Inflammatory macrophage treated with lipopolysaccharide for 4 hours (primary cell): ENCODE measurements at regions not wholly inside any gene's neighbourhood (a gene's known extent, or its start where the extent isn't known, plus 50 kb on each side); places are given as distances from the start of the nearest gene placed in this dataset.

ENCODE experiments used
- DNase-seq: peaks from one replicate; pipeline ENCODE4 v3.0.0-alpha.2; 2020

DNA sequence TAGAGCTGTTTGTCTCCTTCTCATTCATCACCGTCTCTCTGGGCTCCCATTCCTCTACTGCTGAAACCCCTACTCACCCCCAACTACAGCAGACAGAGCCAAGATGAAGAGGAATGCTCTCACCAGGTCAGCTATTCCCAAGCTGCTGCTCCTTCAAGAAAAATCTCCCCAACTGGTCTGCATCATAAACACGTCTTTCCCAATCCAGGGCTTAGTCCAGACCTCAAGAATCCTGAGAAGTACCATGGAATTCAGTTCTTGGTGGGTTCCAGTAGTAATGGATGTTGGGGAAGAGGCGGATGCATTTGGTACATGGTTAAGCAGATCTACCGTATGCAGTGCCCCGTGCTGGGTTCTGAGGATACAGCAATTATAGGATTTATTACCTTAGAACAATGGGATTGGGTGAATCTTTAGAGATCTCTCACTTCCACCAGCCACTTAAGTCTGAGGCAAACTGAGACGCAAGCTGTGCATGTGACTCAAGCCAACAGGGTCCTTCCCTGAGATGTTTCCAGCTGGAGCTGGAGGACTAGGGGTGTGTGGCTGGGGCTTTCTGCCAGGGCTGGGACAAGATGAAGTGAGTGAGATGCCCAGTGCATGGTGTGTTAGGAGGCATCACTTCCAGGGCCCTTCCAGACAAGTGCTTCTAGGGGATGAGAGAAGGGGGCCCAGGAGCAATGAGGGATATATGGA is 232.7 kb upstream of the CDH5 start:
- DNase-seq: no peak

- DNase-seq: no peak
Observed at GRCh38 chr16:66131895-66132294, 234.6 kb upstream of the CDH5 start.

DNA sequence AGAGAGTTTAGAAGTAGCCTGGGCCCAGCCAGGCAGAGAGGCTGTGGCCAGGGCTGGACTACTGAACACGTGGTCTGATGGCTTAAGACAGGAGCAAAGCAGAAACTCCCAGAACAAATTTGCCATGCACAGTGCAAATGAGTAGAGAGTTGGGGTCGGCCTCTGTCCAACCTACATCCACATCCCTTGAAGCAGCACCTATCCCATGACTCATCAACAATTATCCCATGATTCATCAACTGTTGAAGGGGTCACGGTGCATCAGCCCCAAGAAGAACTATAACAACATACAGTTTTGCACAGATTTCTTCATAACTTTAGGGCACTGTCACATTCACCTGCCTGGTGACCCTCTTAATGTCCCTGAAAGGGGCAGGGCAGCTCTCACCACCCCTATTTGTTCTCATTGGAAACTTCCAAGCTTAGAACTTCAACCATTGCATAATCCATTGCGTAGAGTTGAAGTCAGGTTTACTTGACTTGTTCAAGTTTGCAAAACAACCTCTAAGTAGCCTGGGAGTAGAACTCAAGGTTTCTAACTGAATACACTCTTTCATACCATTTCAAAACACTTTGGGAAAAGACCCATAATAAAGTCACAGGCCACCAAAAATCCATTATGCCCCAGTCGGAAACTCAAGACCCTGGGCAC is 235.2 kb upstream of the CDH5 start:
- no peak for DNase-seq

DNA sequence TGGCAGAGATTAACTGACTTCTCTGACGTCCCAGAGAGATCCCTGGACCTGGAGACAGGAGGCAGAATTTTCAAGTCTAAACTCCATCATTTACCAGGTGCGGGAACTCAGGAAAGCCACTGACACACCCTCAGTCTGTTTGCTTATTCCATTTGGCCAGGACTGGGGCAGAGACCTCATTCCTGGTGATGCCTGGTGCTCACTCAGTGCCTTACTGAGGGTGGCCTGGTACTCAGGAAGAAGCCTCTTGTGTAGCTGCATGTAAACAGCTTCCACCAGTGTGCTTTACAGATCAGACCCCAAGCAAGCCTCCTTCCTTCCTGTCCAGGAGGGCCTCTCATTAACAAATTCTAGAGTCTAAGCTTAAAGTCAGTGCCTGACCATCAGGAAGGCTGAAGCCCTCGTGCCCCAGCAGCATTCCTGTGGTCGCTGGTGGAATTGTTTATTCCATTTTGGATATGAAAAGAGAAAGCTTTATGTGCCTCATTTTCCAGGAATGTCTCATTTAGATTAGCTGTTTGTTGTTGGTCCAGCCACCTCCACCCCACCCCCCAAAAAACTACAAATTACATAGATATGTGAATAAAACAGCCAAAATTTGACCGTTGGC is 236.1 kb upstream of the CDH5 start:
- no peak for DNase-seq

DNA sequence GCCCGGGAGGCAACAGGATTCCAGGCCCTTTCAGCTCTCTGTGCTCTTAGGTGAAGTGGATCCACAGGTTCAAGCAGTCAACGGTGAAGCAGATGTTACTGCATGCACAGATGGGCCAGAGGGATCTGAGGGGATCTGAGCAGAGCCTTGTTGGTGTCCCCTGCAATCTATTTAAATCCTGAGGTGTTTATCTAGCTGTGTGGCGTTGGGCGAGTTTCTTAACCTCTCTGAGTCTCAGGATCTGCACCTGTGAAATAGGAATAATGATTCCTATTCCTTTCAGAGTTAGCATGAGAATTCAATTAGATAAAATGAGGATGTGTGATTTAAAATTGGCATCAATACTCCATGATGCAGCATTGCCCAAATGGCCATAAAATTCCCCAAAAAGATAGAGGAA is 237.3 kb upstream of the CDH5 start:
- DNase-seq: no peak

DNA sequence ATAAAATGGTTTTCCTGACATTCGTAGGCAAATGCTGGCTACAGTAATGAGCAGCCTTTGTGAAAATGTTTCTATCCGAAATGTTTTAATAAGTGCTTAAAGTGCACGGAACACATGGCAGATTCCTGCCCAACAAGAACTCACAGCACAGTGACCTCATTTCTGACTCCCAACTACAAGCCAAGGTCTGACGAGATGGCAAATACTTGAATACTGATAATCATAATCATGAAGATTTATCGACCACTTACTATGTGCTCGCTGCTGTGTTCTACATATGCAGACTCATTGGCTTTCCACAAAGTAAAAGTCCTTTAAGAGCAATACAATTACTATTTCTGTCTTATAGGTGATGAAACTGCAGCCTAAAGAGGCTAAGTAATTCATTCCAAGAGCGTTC is 238.1 kb upstream of the CDH5 start:
- no peak for DNase-seq

DNA sequence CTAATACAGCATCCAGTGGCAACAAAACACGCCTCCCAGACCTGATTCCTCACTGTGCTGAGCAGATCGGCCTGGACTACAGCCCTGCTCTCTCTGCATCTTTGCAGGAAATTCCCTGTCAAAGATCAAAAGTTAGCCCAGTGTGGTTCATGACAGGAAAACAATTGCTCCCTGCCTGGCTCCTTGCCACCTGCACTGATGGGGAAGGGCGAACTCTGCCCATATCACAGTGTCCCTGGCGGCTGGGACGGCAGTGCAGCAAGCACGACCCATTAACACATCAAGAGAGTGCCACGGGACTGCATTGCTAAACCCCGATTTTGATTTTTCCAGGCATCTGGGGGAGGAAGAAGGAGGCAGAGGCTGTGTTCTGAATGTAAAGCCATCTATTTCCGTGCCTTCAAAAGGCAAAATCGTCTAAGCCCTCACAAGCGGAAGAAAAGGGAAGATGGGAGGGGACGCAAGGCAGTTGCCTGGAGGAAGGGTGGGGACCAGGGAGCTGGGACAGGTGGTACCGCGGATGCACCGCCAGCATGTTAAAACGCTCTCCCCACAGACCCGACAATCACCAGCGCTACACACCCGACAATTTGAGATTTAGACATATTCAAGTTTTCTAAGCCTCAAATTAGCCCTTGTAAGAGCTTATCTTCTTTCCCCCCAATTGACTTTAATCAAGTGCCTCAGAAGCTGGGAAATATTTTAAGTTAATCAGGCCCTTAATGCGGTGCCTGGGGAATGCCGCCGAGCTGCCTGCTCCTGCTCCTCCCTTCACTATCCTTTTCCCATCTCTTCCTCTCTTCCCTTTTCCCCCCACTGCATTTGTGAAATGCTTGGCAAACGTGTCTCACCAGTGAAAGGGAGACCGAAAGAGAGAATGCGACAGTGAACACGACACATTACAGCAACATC is 238.8 kb upstream of the CDH5 start:
- DNase-seq: no peak

GRCh38 chr16:66121466-66121865 is 245.0 kb upstream of the CDH5 start:
- DNase-seq: no peak

DNA sequence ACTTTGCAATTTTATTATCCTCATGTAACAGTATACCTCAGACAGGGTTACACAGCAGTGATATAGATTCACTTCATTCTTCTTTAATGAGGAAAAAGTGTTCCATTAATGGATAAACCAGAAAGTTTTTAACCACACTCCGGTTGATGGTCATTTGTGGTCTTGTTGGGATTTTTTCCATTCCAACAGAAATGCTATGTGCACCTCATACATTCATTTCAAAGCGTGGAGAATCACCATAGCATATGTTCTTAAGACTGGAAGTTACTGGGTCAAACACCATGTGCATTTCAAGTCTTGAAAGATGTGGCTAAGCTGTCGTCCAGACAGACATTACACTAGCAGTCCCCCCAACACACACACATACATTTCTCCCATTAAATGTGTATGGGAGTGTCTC is 245.8 kb upstream of the CDH5 start:
- DNase-seq: no peak

- DNase-seq: no peak
Observed at GRCh38 chr16:66116163-66117002, 250.1 kb upstream of the CDH5 start.

DNA sequence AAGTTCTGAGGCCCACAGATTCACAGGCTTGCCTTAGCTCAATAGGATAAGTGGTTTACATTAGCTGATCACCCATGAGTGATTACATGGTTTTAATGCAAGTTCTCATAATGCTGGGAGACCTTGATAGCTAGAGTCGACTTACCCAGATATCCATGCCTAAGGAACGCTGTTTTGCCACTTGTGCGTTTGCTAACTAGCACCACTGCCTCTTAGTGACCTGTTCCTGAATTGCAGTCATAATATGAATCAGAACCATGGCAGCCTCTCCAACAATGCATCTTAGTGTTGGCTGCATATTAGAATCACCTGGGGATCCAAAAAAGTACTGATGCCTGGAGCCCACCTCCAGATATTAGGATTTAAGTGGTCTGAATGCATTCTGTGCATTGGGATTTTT is 251.1 kb upstream of the CDH5 start:
- DNase-seq: no peak

DNA sequence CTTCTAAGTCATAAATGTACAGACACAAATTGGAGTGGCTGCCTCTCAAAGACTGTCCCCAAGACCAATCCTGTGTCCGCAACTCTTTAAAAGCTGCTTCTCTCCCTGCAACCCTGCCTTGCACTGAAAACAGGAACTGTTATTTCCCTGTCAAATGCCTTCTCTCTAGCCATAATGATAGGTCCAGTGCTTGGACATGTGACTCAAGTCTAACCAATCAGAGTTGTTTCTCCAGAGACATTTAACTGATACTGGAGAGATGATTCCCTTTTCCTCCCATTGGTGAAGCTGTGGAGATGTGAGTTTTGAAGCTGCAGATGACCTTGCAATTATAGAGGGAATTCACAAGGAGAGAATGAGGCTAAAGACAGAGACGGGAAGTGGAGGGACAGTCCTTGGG is 253.3 kb upstream of the CDH5 start:
- no peak for DNase-seq

- DNase-seq: no peak
Observed at GRCh38 chr16:66109677-66110076, 256.8 kb upstream of the CDH5 start.

DNA sequence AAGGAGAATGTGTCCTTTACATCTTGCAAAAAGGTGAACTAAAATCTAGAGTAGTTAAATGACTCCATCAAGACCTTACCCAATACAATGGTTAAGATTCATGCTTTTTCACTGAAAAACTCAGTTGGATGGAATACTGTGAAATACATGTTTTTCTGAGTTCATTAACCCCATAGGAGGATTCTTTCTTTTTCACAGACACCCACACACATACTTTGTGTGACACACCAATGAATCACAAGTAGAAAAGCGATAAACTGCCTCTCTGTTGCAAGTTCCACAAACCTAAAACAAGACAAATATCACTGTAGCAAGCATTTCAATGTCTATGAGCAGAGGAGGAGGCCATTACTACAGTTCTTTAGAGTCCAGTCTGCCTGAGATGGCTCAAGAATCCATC is 258.8 kb upstream of the CDH5 start:
- no peak for DNase-seq

- DNase-seq: no peak
Observed at GRCh38 chr16:66103211-66103610, 263.3 kb upstream of the CDH5 start.

- no peak for DNase-seq
Observed at GRCh38 chr16:66099306-66099705, 267.2 kb upstream of the CDH5 start.

DNA sequence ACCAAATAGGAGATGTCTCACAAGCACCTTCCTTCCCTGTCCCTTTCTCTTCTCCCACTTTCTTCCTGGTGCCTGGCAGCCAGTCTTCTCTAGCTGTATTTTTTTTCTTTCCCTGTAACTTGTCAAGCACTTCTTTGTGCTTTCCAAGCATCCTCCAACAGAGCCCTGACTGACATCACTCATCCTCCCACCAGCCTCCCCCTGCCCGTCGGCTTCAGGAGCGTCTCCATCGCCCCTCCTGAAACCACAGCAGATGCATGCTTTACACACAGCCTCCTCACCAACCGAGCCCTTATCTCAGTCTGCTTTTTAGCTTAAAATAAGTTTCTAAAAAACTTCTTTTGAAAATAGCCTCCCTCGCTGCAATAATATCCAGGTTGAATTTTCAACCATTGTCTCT is 268.7 kb upstream of the CDH5 start:
- no peak for DNase-seq

DNA sequence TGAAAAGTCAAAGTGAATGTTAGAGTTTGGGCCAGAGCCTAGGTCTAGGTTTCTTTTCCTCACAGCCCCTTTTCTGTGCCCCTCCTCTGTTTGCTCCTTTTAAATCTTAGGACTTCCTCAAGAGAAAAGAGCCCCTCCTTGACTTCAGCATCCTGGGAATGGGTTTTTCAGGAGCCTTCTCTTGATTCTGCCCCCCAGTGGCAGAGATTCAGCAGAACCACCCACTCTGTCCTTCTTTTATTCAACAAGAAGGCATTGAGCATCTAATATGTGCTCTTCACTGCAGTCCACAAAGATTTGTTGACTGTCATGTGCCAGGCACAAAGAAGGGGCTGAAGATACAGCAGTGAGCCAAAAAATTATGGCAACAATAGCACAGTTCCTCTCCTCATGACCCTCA is 270.8 kb upstream of the CDH5 start:
- DNase-seq: no peak

DNA sequence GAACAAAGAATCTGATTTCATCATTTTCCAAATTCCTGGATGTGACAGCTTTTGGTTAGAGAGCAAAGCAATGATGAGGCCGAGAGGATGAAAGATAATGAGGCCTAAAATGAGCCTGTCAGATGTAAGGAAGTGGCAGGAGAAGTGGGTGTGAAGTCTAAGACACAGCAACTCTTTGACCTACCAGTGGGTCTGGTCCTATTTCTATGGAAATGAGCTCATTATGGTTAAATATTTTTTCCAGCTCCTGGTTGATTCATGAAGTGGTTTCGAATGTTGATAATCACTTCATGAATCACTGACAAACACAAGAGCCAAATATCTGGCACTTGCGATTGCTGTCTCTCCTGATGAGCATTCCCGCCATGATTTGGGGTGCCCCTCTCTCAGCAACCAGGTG is 273.3 kb upstream of the CDH5 start:
- DNase-seq: no peak

DNA sequence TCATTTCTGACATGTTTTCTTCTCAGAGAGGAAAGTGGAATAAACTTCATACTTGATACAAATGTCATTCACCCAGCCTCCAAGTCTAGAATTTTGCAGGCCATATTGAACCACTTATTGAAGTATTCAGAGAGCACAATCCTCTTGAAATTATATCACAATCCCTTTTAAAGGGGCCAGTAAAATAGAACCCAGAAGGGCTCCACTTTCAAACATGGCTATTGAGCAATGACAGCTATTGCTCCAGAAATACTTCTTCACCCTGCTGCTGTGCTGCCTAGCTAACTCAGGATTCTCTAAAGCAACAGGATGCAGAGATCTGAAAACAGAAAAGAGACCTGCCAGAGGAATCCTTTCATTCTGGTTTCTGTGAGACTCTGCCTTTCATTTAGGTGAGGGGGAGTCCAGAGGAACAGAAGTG is 275.0 kb upstream of the CDH5 start:
- DNase-seq: no peak

GRCh38 chr16:66088681-66089080 is 277.8 kb upstream of the CDH5 start:
- no peak for DNase-seq

DNA sequence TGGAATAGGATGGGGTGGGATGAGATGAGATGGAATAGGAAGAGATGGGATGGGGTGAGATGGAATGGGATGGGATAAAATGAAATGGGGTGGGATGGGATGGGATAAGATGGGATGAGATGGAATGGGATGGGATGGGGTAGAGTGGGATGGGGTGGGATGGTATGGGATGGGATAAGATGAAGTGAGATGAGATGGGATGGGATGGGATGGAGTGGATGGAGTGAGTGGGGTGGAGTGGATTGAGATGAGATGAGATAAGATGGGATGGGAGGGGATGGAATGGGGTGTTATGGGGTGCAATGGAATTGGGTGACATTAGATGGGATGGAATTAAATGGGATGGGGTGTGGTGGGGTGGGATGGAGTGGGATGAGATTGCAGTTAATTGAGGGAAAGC is 279.2 kb upstream of the CDH5 start:
- no peak for DNase-seq

- DNase-seq: no peak
Observed at GRCh38 chr16:66085651-66086050, 280.8 kb upstream of the CDH5 start.
